MV-4-11 (cell line): ENCODE measurements at regions not wholly inside any gene's neighbourhood (a gene's known extent, or its start where the extent isn't known, plus 50 kb on each side); places are given as distances from the start of the nearest gene placed in this dataset.

ENCODE experiments used
- DNase-seq: peaks from one replicate; lab custom pipeline; 2025; lab: John Stamatoyannopoulos, UW

GRCh38 chr17:15177343-15177742 lies 87.8 kb downstream of the PMP22 start:
- DNase-seq = no peak

GRCh38 chr17:15175356-15175755 lies 89.8 kb downstream of the PMP22 start:
- DNase-seq = no peak

- peak; percentile 55 for DNase-seq
Measured at GRCh38 chr17:15171167-15172047, 93.7 kb downstream of the PMP22 start.

- DNase-seq = no peak
Measured at GRCh38 chr17:15169676-15170075, 95.5 kb downstream of the PMP22 start.

- no peak for DNase-seq
Measured at GRCh38 chr17:15168379-15168778, 96.7 kb downstream of the PMP22 start.

GRCh38 chr17:15161395-15161794 lies 103.7 kb downstream of the PMP22 start:
- no peak for DNase-seq

- peak; percentile 56 for DNase-seq
Measured at GRCh38 chr17:15157051-15157450, 108.1 kb downstream of the PMP22 start.

GRCh38 chr17:15154618-15155017 lies 110.5 kb downstream of the PMP22 start:
- peak; percentile 60 for DNase-seq

- DNase-seq = no peak
Measured at GRCh38 chr17:15145621-15146020, 119.5 kb downstream of the PMP22 start.

- DNase-seq = no peak
Measured at GRCh38 chr17:15143524-15143923, 121.6 kb downstream of the PMP22 start.

GRCh38 chr17:15134363-15134762 lies 130.8 kb downstream of the PMP22 start:
- no peak for DNase-seq

- peak; percentile 60 for DNase-seq
Measured at GRCh38 chr17:15133826-15134225, 131.3 kb downstream of the PMP22 start.

- no peak for DNase-seq
Measured at GRCh38 chr17:15133143-15133542, 132.0 kb downstream of the PMP22 start.

- no peak for DNase-seq
Measured at GRCh38 chr17:15130426-15130825, 134.7 kb downstream of the PMP22 start.

- no peak for DNase-seq
Measured at GRCh38 chr17:15129986-15130385, 135.1 kb downstream of the PMP22 start.

- DNase-seq = no peak
Measured at GRCh38 chr17:15124746-15125145, 140.4 kb downstream of the PMP22 start.

- DNase-seq = no peak
Measured at GRCh38 chr17:15124264-15124595, 140.9 kb downstream of the PMP22 start.

GRCh38 chr17:15123593-15124263 lies 141.4 kb downstream of the PMP22 start:
- DNase-seq = no peak

GRCh38 chr17:15122857-15123256 lies 142.3 kb downstream of the PMP22 start:
- no peak for DNase-seq

- peak; percentile 83 for DNase-seq
Measured at GRCh38 chr17:15121426-15121825, 143.7 kb downstream of the PMP22 start.

GRCh38 chr17:15119968-15120367 lies 145.2 kb downstream of the PMP22 start:
- no peak for DNase-seq

GRCh38 chr17:15117239-15117638 lies 147.9 kb downstream of the PMP22 start:
- DNase-seq = no peak

- no peak for DNase-seq
Measured at GRCh38 chr17:15112846-15113617, 152.1 kb downstream of the PMP22 start.
